Activated T-cell treated with anti-CD3 and anti-CD28 coated beads, Interleukin-2, amount 50 U/mL, for 72 hours (primary cell): ENCODE measurements at regions not wholly inside any gene's neighbourhood (a gene's known extent, or its start where the extent isn't known, plus 50 kb on each side); places are given as distances from the start of the nearest gene placed in this dataset.
"Not testable (repeated sequence)": the region's sequence is repeated elsewhere in the genome, so short reads cannot be mapped to it uniquely, and the experiment has no call there.

Experiments used
- ATAC-seq, 2 donors: fragments of 150-1000 bp; cut with Tn5 transposase; replicated peaks in 1 of 2; 2 replicates each; pipeline ENCODE4 v1.10.0; 2021; ENCODE audit warnings: moderate library complexity in 2 of 2, mild to moderate bottlenecking in 1 of 2
- DNase-seq, 2 donors: peaks; one replicate each; pipeline ENCODE4 v3.0.0; 2021 to 2022; ENCODE audit warnings: mixed read lengths in 1 of 2
- H3K27ac Mint-ChIP-seq: one replicate; pipeline ENCODE4 v1.8.0; 2022; ENCODE audit warnings: mild to moderate bottlenecking, moderate library complexity, mixed read lengths
- H3K27me3 Mint-ChIP-seq: one replicate; pipeline ENCODE4 v1.8.0; 2022; ENCODE audit warnings: low read depth, mixed read lengths
- H3K36me3 Mint-ChIP-seq, 2 donors: one replicate each; pipeline ENCODE4 v1.8.0; 2022; ENCODE audit warnings: mixed read lengths in 2 of 2, mild to moderate bottlenecking in 1 of 2; ENCODE audit not compliant: insufficient read depth in 2 of 2
- H3K4me1 Mint-ChIP-seq: one replicate; pipeline ENCODE4 v1.8.0; 2022; ENCODE audit warnings: low read depth, mixed read lengths
- H3K4me3 Mint-ChIP-seq, 2 donors: one replicate each; pipeline ENCODE4 v1.8.0; 2022; ENCODE audit warnings: mild to moderate bottlenecking in 2 of 2, mixed read lengths in 2 of 2, moderate library complexity in 2 of 2
- H3K9me3 Mint-ChIP-seq, 2 donors: one replicate each; pipeline ENCODE4 v1.8.0; 2022; ENCODE audit warnings: mixed read lengths in 2 of 2

DNA sequence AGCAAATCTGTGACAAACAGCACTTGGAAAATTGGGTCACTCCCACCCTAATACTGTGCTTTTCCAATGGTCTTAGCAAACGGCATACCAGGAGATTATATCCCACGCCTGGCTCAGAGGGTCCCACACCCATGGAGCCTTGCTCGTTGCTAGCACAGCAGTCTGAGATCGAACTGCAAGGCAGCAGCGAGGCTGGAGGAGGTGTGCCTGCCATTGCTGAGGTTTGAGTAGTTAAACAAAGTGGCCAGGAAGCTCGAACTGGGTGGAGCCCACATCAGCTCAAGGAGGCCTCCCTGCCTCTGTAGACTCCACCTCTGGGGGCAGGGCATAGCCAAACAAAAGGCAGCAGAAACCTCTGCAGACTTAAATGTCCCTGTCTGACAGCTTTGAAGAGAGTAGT lies 440.5 kb upstream of the ACTBL2 start:
- not testable (repeated sequence) for H3K4me3 Mint-ChIP-seq, H3K27ac Mint-ChIP-seq, H3K36me3 Mint-ChIP-seq, DNase-seq, H3K9me3 Mint-ChIP-seq, H3K4me1 Mint-ChIP-seq, ATAC-seq, H3K27me3 Mint-ChIP-seq

DNA sequence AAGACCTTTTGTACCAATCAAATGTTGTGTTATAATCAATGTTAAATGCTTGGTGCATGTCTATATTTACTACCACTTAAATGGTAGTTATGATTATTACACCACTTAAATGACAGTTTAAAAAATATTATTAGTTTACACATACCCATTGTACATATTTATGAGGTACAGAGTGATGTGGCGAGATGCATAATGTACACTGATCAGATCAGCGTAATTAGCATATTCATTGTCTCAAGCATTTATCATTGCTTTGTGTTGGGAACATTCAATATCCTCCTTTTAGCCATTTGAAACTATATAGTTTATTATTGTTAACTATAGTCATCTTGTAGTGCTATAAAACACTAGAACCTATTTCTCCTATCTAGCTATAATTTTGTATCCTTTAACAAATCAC lies 434.4 kb upstream of the ACTBL2 start:
- no peak overlapping the region for H3K27ac Mint-ChIP-seq
- DNase-seq (no peak), ATAC-seq (no peak)
- H3K4me1 Mint-ChIP-seq: no peaks in the 10 kb centered on the region
- H3K9me3 Mint-ChIP-seq: no peaks in the 10 kb centered on the region
- H3K27me3 Mint-ChIP-seq: peaks cover 13% of the 10 kb centered on the region
- H3K4me3 Mint-ChIP-seq: no peak overlapping the region
- H3K36me3 Mint-ChIP-seq: no peaks in the 10 kb centered on the region

GRCh38 chr5:57915536-57915935 lies 432.9 kb upstream of the ACTBL2 start:
- DNase-seq (no peak), ATAC-seq (no peak)
- H3K27me3 Mint-ChIP-seq: peaks cover 13% of the 10 kb centered on the region
- H3K4me1 Mint-ChIP-seq: no peaks in the 10 kb centered on the region
- no peak overlapping the region for H3K27ac Mint-ChIP-seq
- H3K36me3 Mint-ChIP-seq: no peaks in the 10 kb centered on the region
- H3K4me3 Mint-ChIP-seq: no peak overlapping the region
- no peaks in the 10 kb centered on the region for H3K9me3 Mint-ChIP-seq

DNA sequence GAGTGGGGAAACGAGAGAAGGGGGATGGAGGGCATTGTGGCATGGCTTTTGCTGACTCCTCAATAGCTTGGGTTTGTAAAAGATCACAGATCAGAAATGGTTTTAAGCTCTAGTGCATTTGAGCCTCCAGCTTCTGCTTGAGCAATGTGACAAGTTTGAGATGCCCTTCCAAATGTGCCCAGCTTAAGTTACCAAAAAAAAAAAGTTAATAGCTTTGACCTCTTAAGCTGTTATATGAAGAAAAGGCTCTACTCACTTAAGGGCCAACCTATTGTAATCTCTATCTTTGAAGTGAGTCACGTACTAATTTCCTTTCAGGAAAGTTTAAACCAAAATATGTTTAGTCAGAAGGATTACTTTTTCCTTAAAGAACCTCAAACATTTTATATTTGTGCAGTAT lies 428.8 kb upstream of the ACTBL2 start:
- no peak overlapping the region for H3K27ac Mint-ChIP-seq
- peaks cover 13% of the 10 kb centered on the region for H3K27me3 Mint-ChIP-seq
- no peak overlapping the region for H3K4me3 Mint-ChIP-seq
- H3K4me1 Mint-ChIP-seq: no peaks in the 10 kb centered on the region
- H3K36me3 Mint-ChIP-seq: no peaks in the 10 kb centered on the region
- H3K9me3 Mint-ChIP-seq: no peaks in the 10 kb centered on the region
- DNase-seq (no peak), ATAC-seq (no peak)

- H3K36me3 Mint-ChIP-seq: no peaks in the 10 kb centered on the region
- no peaks in the 10 kb centered on the region for H3K9me3 Mint-ChIP-seq
- H3K27me3 Mint-ChIP-seq: peaks cover 11% of the 10 kb centered on the region
- DNase-seq (no peak), ATAC-seq (no peak)
- H3K4me3 Mint-ChIP-seq: no peak overlapping the region
- H3K4me1 Mint-ChIP-seq: no peaks in the 10 kb centered on the region
- no peak overlapping the region for H3K27ac Mint-ChIP-seq
Measured at GRCh38 chr5:57906671-57907070, 424.1 kb upstream of the ACTBL2 start.

- Mint-ChIP-seq H3K27ac (no peak overlapping the region), H3K27me3 (peaks cover 11% of the 10 kb centered on the region), H3K9me3 (no peaks in the 10 kb centered on the region), H3K4me3 (no peak overlapping the region), H3K4me1 (no peaks in the 10 kb centered on the region), H3K36me3 (no peaks in the 10 kb centered on the region)
- DNase-seq: no peak
- no peak for ATAC-seq
Measured at GRCh38 chr5:57903458-57903857, 420.8 kb upstream of the ACTBL2 start.

GRCh38 chr5:57902095-57902494 lies 419.5 kb upstream of the ACTBL2 start:
- H3K27me3 Mint-ChIP-seq: peaks cover 11% of the 10 kb centered on the region
- no peaks in the 10 kb centered on the region for H3K9me3 Mint-ChIP-seq
- no peaks in the 10 kb centered on the region for H3K4me1 Mint-ChIP-seq
- DNase-seq: no peak
- H3K27ac Mint-ChIP-seq: no peak overlapping the region
- no peak overlapping the region for H3K4me3 Mint-ChIP-seq
- ATAC-seq: no peak
- no peaks in the 10 kb centered on the region for H3K36me3 Mint-ChIP-seq

- H3K36me3 Mint-ChIP-seq: no peaks in the 10 kb centered on the region
- ATAC-seq: no peak
- no peak for DNase-seq
- H3K9me3 Mint-ChIP-seq: no peaks in the 10 kb centered on the region
- no peak overlapping the region for H3K4me3 Mint-ChIP-seq
- no peaks in the 10 kb centered on the region for H3K4me1 Mint-ChIP-seq
- no peak overlapping the region for H3K27ac Mint-ChIP-seq
- peaks cover 11% of the 10 kb centered on the region for H3K27me3 Mint-ChIP-seq
Measured at GRCh38 chr5:57900381-57900944, 417.9 kb upstream of the ACTBL2 start.

DNA sequence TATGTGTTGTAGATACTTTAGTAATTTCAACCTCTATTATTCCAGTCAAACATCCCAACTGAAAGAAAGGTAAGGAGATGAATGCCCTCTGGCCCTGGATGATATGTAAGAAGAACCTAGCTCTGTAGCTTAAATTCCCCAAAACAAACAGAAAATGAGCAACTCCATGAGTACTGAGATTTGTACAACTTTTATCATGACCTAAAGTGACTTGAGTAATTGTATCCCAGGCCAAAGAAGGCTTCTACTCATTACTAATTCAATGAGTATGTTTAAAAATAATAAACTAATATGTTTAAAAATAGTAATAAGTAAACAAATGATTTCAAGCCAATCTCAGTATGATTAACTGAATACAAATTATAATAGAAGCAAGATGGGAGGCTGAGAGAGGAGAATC lies 414.0 kb upstream of the ACTBL2 start:
- no peak for ATAC-seq
- Mint-ChIP-seq H3K27ac (no peak overlapping the region), H3K4me1 (no peaks in the 10 kb centered on the region)

GRCh38 chr5:57895766-57896165 lies 413.2 kb upstream of the ACTBL2 start:
- Mint-ChIP-seq H3K9me3 (no peaks in the 10 kb centered on the region), H3K27ac (no peak overlapping the region), H3K36me3 (no peaks in the 10 kb centered on the region), H3K4me3 (no peak overlapping the region), H3K4me1 (no peaks in the 10 kb centered on the region), H3K27me3 (no peaks in the 10 kb centered on the region)
- no peak for ATAC-seq
- DNase-seq: no peak

More for the DNA sequence above, 414.0 kb upstream of the ACTBL2 start:
- Mint-ChIP-seq H3K36me3 (no peaks in the 10 kb centered on the region), H3K9me3 (no peaks in the 10 kb centered on the region), H3K4me3 (no peak overlapping the region), H3K27me3 (no peaks in the 10 kb centered on the region)
- DNase-seq: no peak

- H3K4me1 Mint-ChIP-seq: no peaks in the 10 kb centered on the region
- H3K27ac Mint-ChIP-seq: no peak overlapping the region
- no peak overlapping the region for H3K4me3 Mint-ChIP-seq
- no peaks in the 10 kb centered on the region for H3K27me3 Mint-ChIP-seq
- DNase-seq (no peak), ATAC-seq (no peak)
- no peaks in the 10 kb centered on the region for H3K36me3 Mint-ChIP-seq
- no peaks in the 10 kb centered on the region for H3K9me3 Mint-ChIP-seq
Measured at GRCh38 chr5:57893926-57894325, 411.3 kb upstream of the ACTBL2 start.

- Mint-ChIP-seq H3K9me3 (no peaks in the 10 kb centered on the region), H3K36me3 (no peaks in the 10 kb centered on the region), H3K27me3 (no peaks in the 10 kb centered on the region), H3K27ac (no peak overlapping the region), H3K4me3 (no peak overlapping the region), H3K4me1 (no peaks in the 10 kb centered on the region)
- DNase-seq: no peak
- ATAC-seq: no peak
Measured at GRCh38 chr5:57891443-57891842, 408.8 kb upstream of the ACTBL2 start.

GRCh38 chr5:57889558-57889957 lies 406.9 kb upstream of the ACTBL2 start:
- Mint-ChIP-seq H3K27ac (no peak overlapping the region), H3K4me1 (no peaks in the 10 kb centered on the region), H3K27me3 (no peaks in the 10 kb centered on the region), H3K36me3 (no peaks in the 10 kb centered on the region), H3K9me3 (no peaks in the 10 kb centered on the region), H3K4me3 (no peak overlapping the region)
- DNase-seq (no peak), ATAC-seq (no peak)

DNA sequence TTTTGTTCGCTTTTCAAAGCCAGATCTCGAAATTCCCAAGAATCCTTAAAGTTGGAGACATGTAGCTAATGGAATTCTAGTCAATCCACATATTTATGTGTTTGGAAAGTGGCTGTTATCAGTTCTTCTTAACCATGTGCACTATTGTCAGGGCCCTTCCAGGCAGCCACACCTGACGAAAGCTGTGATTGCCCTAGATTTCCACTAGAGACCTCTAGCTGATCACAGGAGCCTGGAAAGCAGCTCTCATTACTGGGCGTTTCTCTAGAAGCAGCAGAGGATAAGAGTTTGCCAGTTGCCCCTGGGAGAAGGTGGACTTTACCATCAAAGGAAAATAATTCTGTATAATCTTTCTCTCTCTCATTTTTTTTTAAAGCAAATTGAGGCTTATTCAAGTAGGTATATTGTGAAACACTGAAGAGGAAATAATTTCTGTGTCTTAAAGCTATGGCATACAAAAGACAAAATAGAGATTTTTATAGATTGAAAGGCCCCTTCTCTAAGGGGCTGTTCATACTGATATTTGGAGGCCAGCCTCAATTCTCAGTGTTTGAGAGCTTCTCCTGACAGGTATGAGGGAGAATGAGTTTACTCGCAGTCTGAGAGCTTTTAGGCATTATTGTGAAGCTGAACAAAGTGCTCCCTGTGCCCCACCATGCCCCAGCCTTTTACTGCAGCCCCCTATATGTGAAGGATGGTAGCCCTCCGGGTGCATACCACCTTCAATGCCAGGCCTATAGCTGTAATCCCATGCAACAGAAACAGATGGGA lies 405.4 kb upstream of the ACTBL2 start:
- Mint-ChIP-seq H3K9me3 (no peaks in the 10 kb centered on the region), H3K4me3 (no peak overlapping the region), H3K27me3 (no peaks in the 10 kb centered on the region), H3K27ac (no peak overlapping the region), H3K4me1 (no peaks in the 10 kb centered on the region), H3K36me3 (no peaks in the 10 kb centered on the region)
- DNase-seq (no peak), ATAC-seq (no peak)
